ENCODE measurements at regions not wholly inside any gene's neighbourhood (a gene's known extent, or its start where the extent isn't known, plus 50 kb on each side); places are given as distances from the start of the nearest gene placed in this dataset.

DNA sequence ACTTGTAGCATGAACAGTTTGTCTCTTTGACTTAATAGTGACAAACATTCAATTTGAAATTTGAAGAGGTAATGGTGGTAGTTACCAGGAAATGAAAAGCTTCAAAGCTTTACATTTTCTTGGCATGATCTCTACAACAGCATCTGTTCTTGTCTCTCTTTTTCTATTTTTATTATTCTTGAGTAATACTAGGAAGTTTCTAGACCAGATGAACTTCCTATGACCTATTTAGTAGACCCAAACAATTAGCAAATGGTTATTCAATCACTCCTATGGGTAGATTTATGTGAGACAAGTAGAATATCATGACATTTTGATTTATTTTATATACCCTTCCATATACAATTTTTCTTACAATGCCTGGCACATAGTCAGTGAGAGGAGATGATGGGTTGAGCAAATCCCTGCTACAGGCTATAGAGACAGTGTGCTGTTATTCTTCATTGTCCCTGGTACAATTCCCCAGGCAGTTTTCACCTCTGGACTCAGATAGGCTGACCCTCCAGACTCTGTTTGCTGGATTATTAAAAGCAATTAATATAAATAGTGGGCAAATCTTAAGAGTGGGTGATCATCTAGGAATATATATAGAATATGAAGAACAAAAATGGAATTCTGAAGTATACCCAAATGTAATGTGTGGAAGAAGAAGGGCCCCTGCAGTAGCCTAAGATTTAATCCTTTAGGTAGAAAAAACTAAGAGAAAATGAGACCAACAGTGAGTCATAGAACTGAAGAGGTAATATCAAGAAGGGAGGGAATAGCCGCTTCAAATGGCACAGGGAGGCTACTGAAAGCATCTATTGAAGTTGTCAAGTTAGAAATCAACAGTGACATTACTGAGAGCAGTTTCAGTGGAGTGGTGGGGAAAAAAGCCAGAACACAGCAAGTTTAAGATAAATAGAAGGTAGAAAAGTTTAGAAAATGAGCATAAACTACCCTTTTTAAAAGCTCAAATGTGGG, 512.0 kb downstream of the FOXG1 start:
- Histone ChIP-seq H3K36me3 (ENCODE audit: control insufficient read depth, insufficient read depth, low read length) (no peaks in the 10 kb centered on the region), H3K4me3 (ENCODE audit: low read depth, low read length) (no peak overlapping the region), H3K27me3 (ENCODE audit: control insufficient read depth, insufficient read depth, low read length) (no peaks in the 10 kb centered on the region)
- DNase-seq (ENCODE audit: low read depth) (peak; percentile 12), FAIRE-seq (no peak)
- TF ChIP-seq, protein P1, sequence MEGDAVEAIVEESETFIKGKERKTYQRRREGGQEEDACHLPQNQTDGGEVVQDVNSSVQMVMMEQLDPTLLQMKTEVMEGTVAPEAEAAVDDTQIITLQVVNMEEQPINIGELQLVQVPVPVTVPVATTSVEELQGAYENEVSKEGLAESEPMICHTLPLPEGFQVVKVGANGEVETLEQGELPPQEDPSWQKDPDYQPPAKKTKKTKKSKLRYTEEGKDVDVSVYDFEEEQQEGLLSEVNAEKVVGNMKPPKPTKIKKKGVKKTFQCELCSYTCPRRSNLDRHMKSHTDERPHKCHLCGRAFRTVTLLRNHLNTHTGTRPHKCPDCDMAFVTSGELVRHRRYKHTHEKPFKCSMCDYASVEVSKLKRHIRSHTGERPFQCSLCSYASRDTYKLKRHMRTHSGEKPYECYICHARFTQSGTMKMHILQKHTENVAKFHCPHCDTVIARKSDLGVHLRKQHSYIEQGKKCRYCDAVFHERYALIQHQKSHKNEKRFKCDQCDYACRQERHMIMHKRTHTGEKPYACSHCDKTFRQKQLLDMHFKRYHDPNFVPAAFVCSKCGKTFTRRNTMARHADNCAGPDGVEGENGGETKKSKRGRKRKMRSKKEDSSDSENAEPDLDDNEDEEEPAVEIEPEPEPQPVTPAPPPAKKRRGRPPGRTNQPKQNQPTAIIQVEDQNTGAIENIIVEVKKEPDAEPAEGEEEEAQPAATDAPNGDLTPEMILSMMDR (IDR thresholded peaks at IDR 0.05; ENCODE audit: insufficient read depth, low read length, severe bottlenecking) = no peak

DNA sequence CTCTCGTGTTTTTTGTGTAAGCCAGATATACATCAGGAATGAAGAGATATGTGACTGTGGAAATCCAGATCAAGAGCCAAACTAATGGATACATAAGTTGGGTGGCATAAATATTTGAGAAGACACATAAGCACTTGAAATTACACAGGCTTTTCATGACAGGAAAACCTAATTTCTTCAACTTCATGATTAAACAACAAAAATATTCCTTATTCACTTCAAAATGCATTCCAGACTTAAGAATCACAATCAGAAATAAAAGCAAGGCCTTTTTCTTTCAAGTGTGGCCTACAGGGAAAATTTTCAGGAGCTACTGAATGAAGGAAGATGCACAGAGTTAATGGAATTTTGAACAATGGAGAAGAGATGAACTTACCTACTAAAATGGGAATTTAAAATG, 515.6 kb downstream of the FOXG1 start:
- H3K36me3 ChIP-seq (ENCODE audit: control insufficient read depth, insufficient read depth, low read length) = no peaks in the 10 kb centered on the region
- H3K27me3 ChIP-seq (ENCODE audit: control insufficient read depth, insufficient read depth, low read length) = no peaks in the 10 kb centered on the region
- no peak overlapping the region for H3K4me3 ChIP-seq (ENCODE audit: low read depth, low read length)
- DNase-seq (ENCODE audit: low read depth) = peak; percentile 38
- TF ChIP-seq, protein P1 (IDR thresholded peaks at IDR 0.05; ENCODE audit: insufficient read depth, low read length, severe bottlenecking) = no peak
- no peak for FAIRE-seq

GRCh38 chr14:29290441-29290840, 523.9 kb downstream of the FOXG1 start:
- DNase-seq (ENCODE audit: low read depth) = no peak
- H3K4me3 ChIP-seq (ENCODE audit: low read depth, low read length) = no peak overlapping the region
- H3K27me3 ChIP-seq (ENCODE audit: control insufficient read depth, insufficient read depth, low read length) = no peaks in the 10 kb centered on the region
- TF ChIP-seq, protein P1 (IDR thresholded peaks at IDR 0.05; ENCODE audit: insufficient read depth, low read length, severe bottlenecking) = no peak
- no peak for FAIRE-seq
- no peaks in the 10 kb centered on the region for H3K36me3 ChIP-seq (ENCODE audit: control insufficient read depth, insufficient read depth, low read length)

DNA sequence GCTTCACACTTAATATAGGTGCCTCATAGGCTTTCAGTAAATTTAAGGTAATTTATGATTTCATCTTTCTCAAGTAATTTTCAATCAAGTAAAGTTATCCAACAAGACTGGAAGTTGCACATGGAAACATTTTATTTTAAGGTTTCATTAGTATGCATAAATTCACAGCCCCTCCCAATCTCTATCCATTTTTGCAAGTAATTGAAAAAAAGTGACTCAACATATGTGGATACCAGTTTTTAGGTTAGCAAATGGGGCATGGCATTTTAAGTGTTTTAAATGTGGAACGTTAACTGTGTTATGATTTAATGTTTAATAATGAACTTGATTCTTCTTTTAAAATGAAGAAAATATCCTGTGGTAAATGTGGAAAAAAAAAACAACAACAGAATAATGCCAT, 532.8 kb downstream of the FOXG1 start:
- H3K4me3 ChIP-seq (ENCODE audit: low read depth, low read length) = no peak overlapping the region
- DNase-seq (ENCODE audit: low read depth) (no peak), FAIRE-seq (no peak)
- H3K27me3 ChIP-seq (ENCODE audit: control insufficient read depth, insufficient read depth, low read length) = no peaks in the 10 kb centered on the region
- no peaks in the 10 kb centered on the region for H3K36me3 ChIP-seq (ENCODE audit: control insufficient read depth, insufficient read depth, low read length)
- TF ChIP-seq, protein P1 (IDR thresholded peaks at IDR 0.05; ENCODE audit: insufficient read depth, low read length, severe bottlenecking) = no peak

- H3K4me3 ChIP-seq (ENCODE audit: low read depth, low read length) = no peak overlapping the region
- FAIRE-seq (no peak), DNase-seq (ENCODE audit: low read depth) (no peak)
- no peaks in the 10 kb centered on the region for H3K27me3 ChIP-seq (ENCODE audit: control insufficient read depth, insufficient read depth, low read length)
- TF ChIP-seq, protein P1 (IDR thresholded peaks at IDR 0.05; ENCODE audit: insufficient read depth, low read length, severe bottlenecking) = no peak
- no peaks in the 10 kb centered on the region for H3K36me3 ChIP-seq (ENCODE audit: control insufficient read depth, insufficient read depth, low read length)
These were observed 535.0 kb downstream of the FOXG1 start for GRCh38 chr14:29301571-29301970.
